Smooth muscle cell (in vitro differentiated cells): ENCODE measurements at regions not wholly inside any gene's neighbourhood (a gene's known extent, or its start where the extent isn't known, plus 50 kb on each side); places are given as distances from the start of the nearest gene placed in this dataset.

Experiments
- DNase-seq: peaks from one replicate; lab custom pipeline; 2025; ENCODE audit not compliant: unreplicated experiment; lab: John Stamatoyannopoulos, UW
- H2AFZ ChIP-seq: fragments of 200-600 bp; sonication (generic); 2 replicates; pipeline ENCODE4 v1.6.0; 2016; ENCODE audit warnings: antibody characterized with exemption, low read depth, mild to moderate bottlenecking
- H3F3A ChIP-seq: fragments of 200-600 bp; sonication (generic); 2 replicates; pipeline ENCODE4 v1.6.0; 2017; ENCODE audit warnings: antibody characterized with exemption, low read depth
- H3K27ac ChIP-seq: fragments of 200-600 bp; sonication (generic); 2 replicates; pipeline ENCODE4 v1.5.1; 2016; ENCODE audit warnings: low read depth, mild to moderate bottlenecking
- H3K27me3 ChIP-seq: fragments of 200-600 bp; sonication (generic); 2 replicates; pipeline ENCODE4 v1.6.1; 2016; ENCODE audit warnings: low read depth, mild to moderate bottlenecking
- H3K36me3 ChIP-seq: fragments of 200-600 bp; sonication (generic); 2 replicates; pipeline ENCODE4 v1.5.1; 2016; ENCODE audit warnings: low read depth
- H3K4me1 ChIP-seq: fragments of 200-600 bp; sonication (generic); 2 replicates; pipeline ENCODE4 v1.5.1; 2016; ENCODE audit warnings: low read depth
- H3K4me2 ChIP-seq: fragments of 200-600 bp; sonication (generic); 2 replicates; pipeline ENCODE4 v1.6.0; 2016; ENCODE audit warnings: mild to moderate bottlenecking
- H3K4me3 ChIP-seq: fragments of 200-600 bp; sonication (generic); 2 replicates; pipeline ENCODE4 v1.5.1; 2016; ENCODE audit warnings: mild to moderate bottlenecking
- H3K79me2 ChIP-seq: fragments of 200-600 bp; sonication (generic); 2 replicates; pipeline ENCODE4 v1.6.0; 2016; ENCODE audit warnings: low read depth, mild to moderate bottlenecking
- H3K9ac ChIP-seq: fragments of 200-600 bp; sonication (generic); 2 replicates; pipeline ENCODE4 v1.6.0; 2016; ENCODE audit warnings: low read depth
- H3K9me3 ChIP-seq: fragments of 200-600 bp; sonication (generic); replicated peaks from 2 replicates; pipeline ENCODE4 v1.5.1; 2016; ENCODE audit warnings: low read depth
- H4K20me1 ChIP-seq: fragments of 200-600 bp; sonication (generic); 2 replicates; pipeline ENCODE4 v1.6.0; 2016; ENCODE audit warnings: low read depth
- WGBS: methylation state at CpG from one replicate; pipeline ENCODE4 v1.1.7; 2016; ENCODE audit warnings: low lambda C conversion rate; 5-methylcytosine and 5-hydroxymethylcytosine counted together
- TF ChIP-seq, protein P1 (sequence below): fragments of 200-600 bp; sonication (generic); IDR thresholded peaks from 2 replicates; pipeline ENCODE4 v1.5.1; 2017; ENCODE audit warnings: borderline replicate concordance, mild to moderate bottlenecking, antibody characterized with exemption; ENCODE audit not compliant: insufficient read depth, poor library complexity, severe bottlenecking

DNA sequence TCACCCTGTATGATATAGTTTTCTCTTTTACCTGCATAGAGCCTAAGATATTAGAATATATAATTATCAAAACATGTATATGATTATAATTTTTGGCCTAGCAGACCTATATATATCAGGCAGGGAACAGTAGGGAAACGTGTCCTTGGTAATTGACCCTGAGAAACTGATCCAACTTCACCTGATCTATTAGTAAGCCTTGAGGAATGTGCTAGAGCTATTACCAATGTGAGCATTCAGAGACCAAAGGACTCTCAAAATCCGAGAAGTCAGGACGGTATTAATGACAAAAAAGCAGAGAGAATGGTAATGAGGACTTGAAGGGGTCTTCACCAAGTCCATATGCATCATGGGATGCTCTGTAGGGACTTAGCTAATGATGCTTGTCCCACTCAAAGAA is 571.9 kb downstream of the CPS1 start:
- WGBS: 55% methylated on average over 3 of the region's 3 CpGs
- no peak overlapping the region for H3K4me2 ChIP-seq
- H3K79me2 ChIP-seq: no peaks in the 10 kb centered on the region
- H2AFZ ChIP-seq: no peak overlapping the region
- no peaks in the 10 kb centered on the region for H3K9me3 ChIP-seq
- H3K27me3 ChIP-seq: peaks cover 6% of the 10 kb centered on the region
- no peaks in the 10 kb centered on the region for H3K36me3 ChIP-seq
- no peaks in the 10 kb centered on the region for H3F3A ChIP-seq
- H3K4me1 ChIP-seq: no peaks in the 10 kb centered on the region
- no peak overlapping the region for H3K9ac ChIP-seq
- DNase-seq: no peak
- TF ChIP-seq, protein P1, sequence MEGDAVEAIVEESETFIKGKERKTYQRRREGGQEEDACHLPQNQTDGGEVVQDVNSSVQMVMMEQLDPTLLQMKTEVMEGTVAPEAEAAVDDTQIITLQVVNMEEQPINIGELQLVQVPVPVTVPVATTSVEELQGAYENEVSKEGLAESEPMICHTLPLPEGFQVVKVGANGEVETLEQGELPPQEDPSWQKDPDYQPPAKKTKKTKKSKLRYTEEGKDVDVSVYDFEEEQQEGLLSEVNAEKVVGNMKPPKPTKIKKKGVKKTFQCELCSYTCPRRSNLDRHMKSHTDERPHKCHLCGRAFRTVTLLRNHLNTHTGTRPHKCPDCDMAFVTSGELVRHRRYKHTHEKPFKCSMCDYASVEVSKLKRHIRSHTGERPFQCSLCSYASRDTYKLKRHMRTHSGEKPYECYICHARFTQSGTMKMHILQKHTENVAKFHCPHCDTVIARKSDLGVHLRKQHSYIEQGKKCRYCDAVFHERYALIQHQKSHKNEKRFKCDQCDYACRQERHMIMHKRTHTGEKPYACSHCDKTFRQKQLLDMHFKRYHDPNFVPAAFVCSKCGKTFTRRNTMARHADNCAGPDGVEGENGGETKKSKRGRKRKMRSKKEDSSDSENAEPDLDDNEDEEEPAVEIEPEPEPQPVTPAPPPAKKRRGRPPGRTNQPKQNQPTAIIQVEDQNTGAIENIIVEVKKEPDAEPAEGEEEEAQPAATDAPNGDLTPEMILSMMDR: no peak
- no peak overlapping the region for H3K4me3 ChIP-seq
- no peaks in the 10 kb centered on the region for H4K20me1 ChIP-seq
- no peak overlapping the region for H3K27ac ChIP-seq

GRCh38 chr2:211129798-211130197 is 573.4 kb downstream of the CPS1 start:
- H3K4me1 ChIP-seq: no peaks in the 10 kb centered on the region
- H3K4me2 ChIP-seq: no peak overlapping the region
- peaks cover 6% of the 10 kb centered on the region for H3K27me3 ChIP-seq
- no peaks in the 10 kb centered on the region for H3K9me3 ChIP-seq
- H3K79me2 ChIP-seq: no peaks in the 10 kb centered on the region
- H2AFZ ChIP-seq: no peak overlapping the region
- H3K27ac ChIP-seq: no peak overlapping the region
- TF ChIP-seq, protein P1: no peak
- no peak overlapping the region for H3K4me3 ChIP-seq
- no peaks in the 10 kb centered on the region for H4K20me1 ChIP-seq
- H3K36me3 ChIP-seq: no peaks in the 10 kb centered on the region
- WGBS: 85% methylated on average over 3 of the region's 3 CpGs
- H3K9ac ChIP-seq: no peak overlapping the region
- no peak for DNase-seq
- no peaks in the 10 kb centered on the region for H3F3A ChIP-seq

DNA sequence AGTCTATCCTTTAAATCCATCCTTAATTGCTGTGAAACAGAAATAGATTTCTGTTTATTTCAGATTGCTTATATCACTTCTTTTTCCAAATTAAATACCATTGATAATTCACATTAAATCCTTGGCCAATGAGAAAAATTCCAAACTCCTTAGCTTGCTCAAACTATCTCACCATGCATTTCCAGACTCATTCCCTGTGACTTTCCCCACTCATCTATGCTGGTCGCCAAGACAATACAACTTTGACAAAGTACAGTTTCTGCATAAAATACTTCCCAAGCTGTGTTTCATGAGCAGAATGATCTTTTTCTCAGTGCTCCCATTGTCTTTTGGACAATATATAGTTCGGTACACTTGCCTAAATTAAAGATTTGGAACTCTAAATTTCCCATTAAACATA is 575.6 kb downstream of the CPS1 start:
- Histone ChIP-seq H3K79me2 (no peaks in the 10 kb centered on the region), H3K4me2 (no peak overlapping the region), H2AFZ (no peak overlapping the region)

DNA sequence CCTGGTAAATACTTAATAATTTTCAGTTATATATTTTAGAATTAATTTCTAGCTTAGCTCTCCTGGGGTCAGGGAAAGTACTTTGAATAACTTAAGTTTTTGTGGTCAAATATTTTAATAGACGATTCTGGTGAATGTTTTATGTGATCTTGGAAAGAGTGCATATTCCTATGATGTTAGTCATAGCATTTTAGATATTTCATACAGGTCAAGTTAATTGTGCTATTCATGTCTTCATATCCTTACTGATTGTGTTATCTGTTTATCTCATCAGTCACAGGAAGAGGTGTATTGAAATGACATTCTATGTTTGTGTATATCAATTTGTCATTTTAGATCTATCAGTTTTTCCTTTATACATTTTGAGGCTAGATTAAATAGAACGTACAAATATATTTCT is 576.2 kb downstream of the CPS1 start:
- Histone ChIP-seq H3K9me3 (no peaks in the 10 kb centered on the region), H3K36me3 (no peaks in the 10 kb centered on the region), H3K4me1 (no peaks in the 10 kb centered on the region), H3K9ac (no peak overlapping the region), H2AFZ (no peak overlapping the region), H4K20me1 (no peaks in the 10 kb centered on the region), H3K4me2 (no peak overlapping the region), H3F3A (no peaks in the 10 kb centered on the region), H3K4me3 (no peak overlapping the region), H3K27ac (no peak overlapping the region), H3K79me2 (no peaks in the 10 kb centered on the region), H3K27me3 (no peaks in the 10 kb centered on the region)
- TF ChIP-seq, protein P1: no peak
- DNase-seq: no peak
- 80% methylated on average over 2 of the region's 2 CpGs for WGBS

More for the DNA sequence above, 575.6 kb downstream of the CPS1 start:
- no peak for DNase-seq
- WGBS: 80% methylated on average over 2 of the region's 2 CpGs
- H3K4me3 ChIP-seq: no peak overlapping the region
- H3K27ac ChIP-seq: no peak overlapping the region
- H3K36me3 ChIP-seq: no peaks in the 10 kb centered on the region
- no peak overlapping the region for H3K9ac ChIP-seq
- TF ChIP-seq, protein P1: no peak
- no peaks in the 10 kb centered on the region for H3K9me3 ChIP-seq
- no peaks in the 10 kb centered on the region for H3F3A ChIP-seq
- no peaks in the 10 kb centered on the region for H4K20me1 ChIP-seq
- no peaks in the 10 kb centered on the region for H3K27me3 ChIP-seq
- H3K4me1 ChIP-seq: no peaks in the 10 kb centered on the region
